Common myeloid progenitor, CD34-positive (primary cell): ENCODE measurements at regions not wholly inside any gene's neighbourhood (a gene's known extent, or its start where the extent isn't known, plus 50 kb on each side); places are given as distances from the start of the nearest gene placed in this dataset.

ENCODE experiments used
- CTCF ChIA-PET: fragments of 350-600 bp; sonication (Branson Sonifier 250); formaldehyde crosslinking; loops from one replicate; lab custom pipeline; 2021; ENCODE audit warnings: antibody characterized with exemption; lab: Charles Lee
- POLR2A ChIA-PET: fragments of 350-600 bp; sonication (Branson Sonifier 250); formaldehyde crosslinking; loops from one replicate; lab custom pipeline; 2021; ENCODE audit warnings: antibody characterized with exemption; lab: Charles Lee
- DNase-seq, 3 donors: peaks; one replicate each; pipeline versions ENCODE4 v3.0.0 to v3.0.0-alpha.2; 2013
- H3K27ac ChIP-seq, 2 experiments: 1 replicate in 1 of 2; 2 replicates in 1 of 2; pipeline ENCODE4 v1.7.0; 2013; ENCODE audit warnings: inconsistent platforms in 2 of 2, low read length in 2 of 2, mild to moderate bottlenecking in 2 of 2, low read depth in 1 of 2, moderate library complexity in 1 of 2; ENCODE audit not compliant: severe bottlenecking in 2 of 2, insufficient read depth in 1 of 2, poor library complexity in 1 of 2
- H3K27me3 ChIP-seq, 5 experiments: replicated peaks in 2 of 5; 1 replicate in 3 of 5; 2 replicates in 2 of 5; pipeline versions ENCODE4 v1.6.1 to v1.7.0; 2013; ENCODE audit warnings: low read length in 4 of 5, mild to moderate bottlenecking in 2 of 5, moderate library complexity in 2 of 5, inconsistent platforms in 1 of 5; ENCODE audit not compliant: insufficient read depth in 5 of 5, control insufficient read depth in 4 of 5
- H3K36me3 ChIP-seq, 4 experiments: 1 replicate in 2 of 4; 2 replicates in 2 of 4; pipeline versions ENCODE4 v1.6.1 to v1.7.0; 2013; ENCODE audit warnings: low read length in 3 of 4, control low read depth in 1 of 4, mild to moderate bottlenecking in 1 of 4; ENCODE audit not compliant: control insufficient read depth in 4 of 4, insufficient read depth in 4 of 4
- H3K4me1 ChIP-seq, 4 experiments: 1 replicate in 3 of 4; 2 replicates in 1 of 4; pipeline versions ENCODE4 v1.6.1 to v1.7.1; 2013; ENCODE audit warnings: low read length in 3 of 4, mild to moderate bottlenecking in 3 of 4, control low read depth in 1 of 4, inconsistent platforms in 1 of 4, moderate library complexity in 1 of 4; ENCODE audit not compliant: control insufficient read depth in 4 of 4, insufficient read depth in 4 of 4; ENCODE audit errors: control extremely low read depth in 1 of 4
- H3K4me3 ChIP-seq, 7 experiments: 1 replicate in 4 of 7; 2 replicates in 3 of 7; pipeline versions ENCODE4 v1.5.1 to v1.7.0; 2013; ENCODE audit warnings: mild to moderate bottlenecking in 7 of 7, low read length in 6 of 7, moderate library complexity in 6 of 7, inconsistent platforms in 2 of 7, low read depth in 2 of 7, control low read depth in 1 of 7; ENCODE audit not compliant: insufficient read depth in 4 of 7, control insufficient read depth in 1 of 7; ENCODE audit errors: extremely low read depth in 1 of 7
- H3K9me3 ChIP-seq, 5 experiments: 1 replicate in 4 of 5; 2 replicates in 1 of 5; pipeline versions ENCODE4 v1.6.1 to v1.7.1; 2013; ENCODE audit warnings: low read length in 4 of 5, mild to moderate bottlenecking in 2 of 5, inconsistent platforms in 1 of 5, low read depth in 1 of 5, moderate library complexity in 1 of 5; ENCODE audit not compliant: control insufficient read depth in 4 of 5, insufficient read depth in 2 of 5; ENCODE audit errors: control extremely low read depth in 1 of 5
- whole genome bisulfite sequencing: methylation state at CpG from one replicate; pipeline ENCODE4 v1.1.5; 2013; ENCODE audit not compliant: insufficient coverage; 5-methylcytosine and 5-hydroxymethylcytosine counted together

DNA sequence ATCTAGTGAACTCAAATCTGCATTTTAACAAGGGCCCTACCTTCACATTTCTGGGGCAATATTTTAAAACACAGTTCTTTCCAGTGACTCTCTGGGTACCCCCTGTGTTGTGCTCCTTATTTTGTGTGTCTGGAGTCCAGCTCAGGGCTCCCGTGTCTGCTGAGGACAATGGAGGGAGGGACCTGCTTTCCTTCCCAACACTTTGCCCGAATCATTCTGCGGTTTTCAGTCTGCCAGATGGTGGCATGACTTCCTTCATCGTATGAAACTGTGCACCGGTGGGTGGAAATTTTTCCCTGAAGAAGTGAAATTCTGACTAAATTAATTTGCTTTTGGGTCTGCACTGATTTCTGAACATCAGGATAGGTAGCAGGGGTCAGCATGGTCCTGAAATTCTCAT, 153.6 kb upstream of the CD180 start:
- DNase-seq, result peak; percentile 25 to 71 (median 63)

GRCh38 chr5:67347821-67348220, 151.2 kb upstream of the CD180 start:
- ChIA-PET POLR2A (no interaction called here), CTCF (no interaction called here)
- no peak overlapping the region for H3K27ac ChIP-seq
- H3K9me3 ChIP-seq, result peaks cover 2 to 8% (median 5%) of the 10 kb centered on the region in 5 experiments
- H3K27me3 ChIP-seq, result no peaks in the 10 kb centered on the region
- H3K4me1 ChIP-seq, result peaks cover 7 to 25% (median 17%) of the 10 kb centered on the region in 4 experiments
- no peak for DNase-seq
- H3K4me3 ChIP-seq, result no peak overlapping the region
- H3K36me3 ChIP-seq, result no peaks in the 10 kb centered on the region

More for the DNA sequence above, 153.6 kb upstream of the CD180 start:
- CTCF ChIA-PET, result interaction anchor here (1.0 to 1.3 kb wide), 3 partner anchors 9 to 44 kb away, joined by 3 read pairs; no protein-coding TSS in a partner anchor
- Histone ChIP-seq H3K9me3 (peaks cover 0 to 2% (median 0%) of the 10 kb centered on the region in 5 experiments), H3K4me1 (peaks cover 7 to 37% (median 23%) of the 10 kb centered on the region in 4 experiments), H3K4me3 (peak overlapping the region; percentile 15 to 71 (median 46)), H3K36me3 (no peaks in the 10 kb centered on the region), H3K27ac (no peak overlapping the region), H3K27me3 (no peaks in the 10 kb centered on the region)
- POLR2A ChIA-PET, result no interaction called here
- whole genome bisulfite sequencing, result 54% methylated on average over 5 of the region's 5 CpGs

GRCh38 chr5:67346611-67347010, 150.0 kb upstream of the CD180 start:
- WGBS, result no CpG with 5 or more reads among the region's 2 CpGs

GRCh38 chr5:67344870-67345269, 148.3 kb upstream of the CD180 start:
- POLR2A ChIA-PET, result no interaction called here

More at GRCh38 chr5:67346611-67347010, 150.0 kb upstream of the CD180 start:
- Histone ChIP-seq H3K9me3 (peaks cover 2 to 8% (median 5%) of the 10 kb centered on the region in 5 experiments), H3K27me3 (no peaks in the 10 kb centered on the region), H3K36me3 (no peaks in the 10 kb centered on the region), H3K4me3 (no peak overlapping the region), H3K4me1 (peaks cover 7 to 22% (median 16%) of the 10 kb centered on the region in 4 experiments), H3K27ac (no peak overlapping the region)
- CTCF ChIA-PET, result no interaction called here
- POLR2A ChIA-PET, result no interaction called here
- DNase-seq, result no peak

DNA sequence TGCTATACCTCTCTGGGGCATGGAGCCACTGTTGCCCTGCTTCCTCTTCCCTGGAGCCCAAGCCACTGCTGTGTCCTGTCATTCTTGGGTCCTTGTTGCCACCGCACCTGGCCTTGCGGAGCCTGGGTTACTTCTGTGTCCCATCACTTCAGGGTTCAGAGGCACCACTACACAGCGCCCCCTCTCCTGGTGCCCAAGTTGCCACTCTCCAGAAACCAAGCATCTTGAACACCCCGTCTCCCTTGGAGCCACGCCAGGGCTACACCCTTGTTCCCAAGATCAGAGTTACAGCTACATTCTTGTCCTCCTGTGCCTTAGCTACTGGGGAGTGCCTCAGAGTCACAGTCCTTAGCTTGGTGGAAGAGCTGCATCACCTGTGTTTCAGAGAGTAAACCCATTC, 147.2 kb upstream of the CD180 start:
- Histone ChIP-seq H3K36me3 (no peaks in the 10 kb centered on the region), H3K9me3 (peaks cover 2 to 8% (median 5%) of the 10 kb centered on the region in 5 experiments), H3K4me1 (no peaks in the 10 kb centered on the region), H3K27ac (no peak overlapping the region), H3K27me3 (no peaks in the 10 kb centered on the region), H3K4me3 (no peak overlapping the region)
- POLR2A ChIA-PET, result no interaction called here
- DNase-seq, result no peak
- 96% methylated on average over 5 of the region's 5 CpGs for WGBS
- CTCF ChIA-PET, result interaction anchor here (0.8 to 1.9 kb wide), 3 partner anchors 8 to 42 kb away, joined by 3 to 4 read pairs (median 4); no protein-coding TSS in a partner anchor

More at GRCh38 chr5:67344870-67345269, 148.3 kb upstream of the CD180 start:
- Histone ChIP-seq H3K27me3 (no peaks in the 10 kb centered on the region), H3K9me3 (peaks cover 2 to 8% (median 5%) of the 10 kb centered on the region in 5 experiments), H3K4me1 (peaks cover 1 to 5% (median 3%) of the 10 kb centered on the region in 4 experiments), H3K4me3 (no peak overlapping the region), H3K27ac (no peak overlapping the region), H3K36me3 (no peaks in the 10 kb centered on the region)
- CTCF ChIA-PET, result interaction anchor here (1.0 kb wide), 2 partner anchors 10 to 40 kb away, joined by 3 to 4 read pairs; no protein-coding TSS in a partner anchor
- WGBS, result no CpG with 5 or more reads among the region's 2 CpGs
- DNase-seq, result no peak

DNA sequence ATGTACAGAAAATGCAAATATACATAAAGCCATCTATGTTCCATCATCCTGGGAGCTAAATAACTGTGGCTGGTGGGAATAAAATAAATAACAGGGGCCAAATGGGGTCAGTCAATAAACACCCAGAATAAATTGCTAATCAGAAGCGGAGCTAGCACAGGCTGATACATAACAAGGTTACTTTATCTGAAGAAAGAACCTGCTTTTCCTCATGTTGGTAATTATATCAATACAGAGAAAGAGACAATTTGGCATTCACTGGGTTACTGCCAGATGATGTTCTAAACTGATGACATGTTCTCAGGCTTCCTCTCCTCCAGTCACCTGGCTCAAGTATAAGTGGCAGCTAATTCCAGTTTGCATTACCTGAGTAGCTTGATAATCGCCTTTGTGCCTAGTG, 144.9 kb upstream of the CD180 start:
- no peaks in the 10 kb centered on the region for H3K27me3 ChIP-seq
- H3K36me3 ChIP-seq, result no peaks in the 10 kb centered on the region
- H3K27ac ChIP-seq, result no peak overlapping the region
- ChIA-PET POLR2A (no interaction called here), CTCF (no interaction called here)
- H3K9me3 ChIP-seq, result peaks cover 2 to 8% (median 4%) of the 10 kb centered on the region in 5 experiments
- H3K4me3 ChIP-seq, result no peak overlapping the region
- 100% methylated on average over 1 of the region's 2 CpGs for WGBS
- no peak for DNase-seq
- H3K4me1 ChIP-seq, result no peaks in the 10 kb centered on the region

GRCh38 chr5:67339219-67339767, 142.7 kb upstream of the CD180 start:
- no peak for DNase-seq
- H3K27ac ChIP-seq, result no peak overlapping the region
- 94% methylated on average over 1 of the region's 1 CpG for WGBS
- H3K4me3 ChIP-seq, result no peak overlapping the region
- no peaks in the 10 kb centered on the region for H3K27me3 ChIP-seq
- no peaks in the 10 kb centered on the region for H3K36me3 ChIP-seq
- no peaks in the 10 kb centered on the region for H3K4me1 ChIP-seq
- peaks cover 0 to 5% (median 3%) of the 10 kb centered on the region in 5 experiments for H3K9me3 ChIP-seq
- ChIA-PET CTCF (no interaction called here), POLR2A (interaction anchor here (0.7 kb wide), 1 partner anchor 81 kb away, joined by 4 read pairs; no protein-coding TSS in a partner anchor)
